CD4-positive, alpha-beta T cell treated with Interleukin-15 for 4 hours (primary cell): ENCODE measurements at regions not wholly inside any gene's neighbourhood (a gene's known extent, or its start where the extent isn't known, plus 50 kb on each side); places are given as distances from the start of the nearest gene placed in this dataset.

Experiments
- DNase-seq: peaks from one replicate; pipeline ENCODE4 v3.0.0-alpha.2; 2020; ENCODE audit warnings: low spot score

- no peak for DNase-seq
These were observed 1331.1 kb upstream of the ADGRL3 start for GRCh38 chr4:59869056-59869455.

GRCh38 chr4:59869559-59869958, 1330.6 kb upstream of the ADGRL3 start:
- DNase-seq = no peak

GRCh38 chr4:59881632-59882031, 1318.5 kb upstream of the ADGRL3 start:
- DNase-seq = no peak

- no peak for DNase-seq
These were observed 1295.8 kb upstream of the ADGRL3 start for GRCh38 chr4:59904331-59904730.

- DNase-seq = no peak
These were observed 1279.7 kb upstream of the ADGRL3 start for GRCh38 chr4:59920416-59920815.

- no peak for DNase-seq
These were observed 1274.8 kb upstream of the ADGRL3 start for GRCh38 chr4:59925290-59925689.

GRCh38 chr4:59936566-59936965, 1263.6 kb upstream of the ADGRL3 start:
- DNase-seq = no peak

GRCh38 chr4:59938166-59938565, 1262.0 kb upstream of the ADGRL3 start:
- DNase-seq = no peak

GRCh38 chr4:59945277-59945676, 1254.8 kb upstream of the ADGRL3 start:
- DNase-seq = no peak

GRCh38 chr4:59945716-59946115, 1254.4 kb upstream of the ADGRL3 start:
- DNase-seq = no peak

- no peak for DNase-seq
These were observed 1243.8 kb upstream of the ADGRL3 start for GRCh38 chr4:59956366-59956765.

- no peak for DNase-seq
These were observed 1240.0 kb upstream of the ADGRL3 start for GRCh38 chr4:59960143-59960542.

GRCh38 chr4:59966758-59967157, 1233.4 kb upstream of the ADGRL3 start:
- DNase-seq = no peak

GRCh38 chr4:59968796-59969195, 1231.3 kb upstream of the ADGRL3 start:
- no peak for DNase-seq

GRCh38 chr4:59969909-59970308, 1230.2 kb upstream of the ADGRL3 start:
- no peak for DNase-seq

GRCh38 chr4:59971952-59972351, 1228.2 kb upstream of the ADGRL3 start:
- DNase-seq = no peak

GRCh38 chr4:59973492-59973891, 1226.6 kb upstream of the ADGRL3 start:
- no peak for DNase-seq

- no peak for DNase-seq
These were observed 1221.1 kb upstream of the ADGRL3 start for GRCh38 chr4:59979061-59979460.

- no peak for DNase-seq
These were observed 1216.3 kb upstream of the ADGRL3 start for GRCh38 chr4:59983852-59984251.

GRCh38 chr4:59987289-59987688, 1212.8 kb upstream of the ADGRL3 start:
- no peak for DNase-seq

- no peak for DNase-seq
These were observed 1206.0 kb upstream of the ADGRL3 start for GRCh38 chr4:59994118-59994517.

GRCh38 chr4:60002603-60003337, 1197.4 kb upstream of the ADGRL3 start:
- no peak for DNase-seq

GRCh38 chr4:60013464-60014184, 1186.5 kb upstream of the ADGRL3 start:
- DNase-seq = no peak

GRCh38 chr4:60016971-60017370, 1183.2 kb upstream of the ADGRL3 start:
- no peak for DNase-seq
